BE2C (cell line): ENCODE measurements at regions not wholly inside any gene's neighbourhood (a gene's known extent, or its start where the extent isn't known, plus 50 kb on each side); places are given as distances from the start of the nearest gene placed in this dataset.

Experiments used
- DNase-seq: peaks from one replicate; pipeline ENCODE4 v3.0.0-alpha.2; 2020
- H3K27me3 ChIP-seq: fragments of 250-450 bp; sonication (Bioruptor Pico); 2 replicates; pipeline ENCODE4 v1.5.1; 2020; ENCODE audit warnings: mild to moderate bottlenecking
- H3K36me3 ChIP-seq: fragments of 250-450 bp; sonication (Bioruptor Pico); 2 replicates; pipeline ENCODE4 v1.5.1; 2020; ENCODE audit warnings: mild to moderate bottlenecking
- H3K4me1 ChIP-seq: fragments of 250-450 bp; sonication (Bioruptor Pico); 2 replicates; pipeline ENCODE4 v1.5.1; 2020
- H3K4me3 ChIP-seq: 2 replicates; pipeline ENCODE4 v1.5.1; 2011; ENCODE audit warnings: low read depth, low read length
- H3K9me3 ChIP-seq: fragments of 250-450 bp; sonication (Bioruptor Pico); 2 replicates; pipeline ENCODE4 v1.5.1; 2020
- CTCF ChIP-seq: IDR thresholded peaks from 2 replicates; pipeline ENCODE4 v1.5.1; 2012; ENCODE audit warnings: mild to moderate bottlenecking, low read depth, low read length

DNA sequence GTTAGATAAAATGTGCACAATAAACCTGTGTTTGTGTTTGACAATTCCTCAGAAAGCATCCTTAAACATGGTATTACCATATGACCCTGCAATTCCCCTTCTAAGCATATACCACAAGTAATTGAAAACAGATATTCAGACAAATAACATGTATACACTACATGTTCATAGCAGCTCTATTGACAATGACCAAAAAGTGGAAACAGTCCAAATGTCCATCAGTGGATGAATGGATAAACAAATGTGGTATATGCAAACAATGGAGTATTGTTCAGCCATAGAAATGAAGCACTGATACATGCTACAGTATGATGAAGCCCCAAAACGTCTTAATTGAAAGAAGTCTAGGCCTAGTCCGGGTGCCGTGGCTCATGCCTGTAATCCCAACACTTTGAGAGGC, 280.1 kb downstream of the OTUD1 start:
- Histone ChIP-seq H3K9me3 (no peaks in the 10 kb centered on the region), H3K4me1 (no peaks in the 10 kb centered on the region), H3K4me3 (no peak overlapping the region), H3K27me3 (no peaks in the 10 kb centered on the region), H3K36me3 (no peaks in the 10 kb centered on the region)
- DNase-seq = no peak
- no peak for TF ChIP-seq CTCF

GRCh38 chr10:23723796-23724195, 284.9 kb downstream of the OTUD1 start:
- TF ChIP-seq CTCF = no peak
- no peak overlapping the region for H3K4me3 ChIP-seq

GRCh38 chr10:23725548-23725947, 286.7 kb downstream of the OTUD1 start:
- no peak for DNase-seq
- Histone ChIP-seq H3K4me3 (no peak overlapping the region), H3K36me3 (no peaks in the 10 kb centered on the region), H3K9me3 (no peaks in the 10 kb centered on the region), H3K27me3 (no peaks in the 10 kb centered on the region), H3K4me1 (no peaks in the 10 kb centered on the region)
- no peak for TF ChIP-seq CTCF

More at GRCh38 chr10:23723796-23724195, 284.9 kb downstream of the OTUD1 start:
- Histone ChIP-seq H3K27me3 (no peaks in the 10 kb centered on the region), H3K4me1 (no peaks in the 10 kb centered on the region), H3K9me3 (no peaks in the 10 kb centered on the region), H3K36me3 (no peaks in the 10 kb centered on the region)
- DNase-seq = no peak

DNA sequence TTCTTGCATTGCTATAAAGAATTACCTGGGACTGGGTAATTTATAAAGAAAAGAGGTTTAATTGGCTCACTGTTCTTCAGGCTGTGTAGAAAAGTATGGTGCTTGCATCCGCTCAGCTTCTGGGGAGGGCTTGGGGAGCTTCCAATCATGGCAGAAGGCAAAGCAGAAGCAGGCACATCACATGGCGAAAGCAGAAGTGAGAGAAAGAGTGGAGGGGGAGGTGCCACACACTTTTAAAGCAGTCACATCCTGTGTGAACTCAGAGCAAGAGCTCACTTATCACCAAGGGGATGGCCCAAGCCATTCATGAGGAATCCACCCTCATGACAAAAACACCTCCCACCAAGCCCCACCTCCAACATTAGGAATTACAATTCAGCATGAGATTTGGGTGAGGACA, 303.5 kb downstream of the OTUD1 start:
- no peak overlapping the region for H3K4me3 ChIP-seq
- no peaks in the 10 kb centered on the region for H3K9me3 ChIP-seq
- TF ChIP-seq CTCF = no peak
- no peak for DNase-seq
- H3K27me3 ChIP-seq = no peaks in the 10 kb centered on the region
- H3K36me3 ChIP-seq = no peaks in the 10 kb centered on the region
- no peaks in the 10 kb centered on the region for H3K4me1 ChIP-seq

DNA sequence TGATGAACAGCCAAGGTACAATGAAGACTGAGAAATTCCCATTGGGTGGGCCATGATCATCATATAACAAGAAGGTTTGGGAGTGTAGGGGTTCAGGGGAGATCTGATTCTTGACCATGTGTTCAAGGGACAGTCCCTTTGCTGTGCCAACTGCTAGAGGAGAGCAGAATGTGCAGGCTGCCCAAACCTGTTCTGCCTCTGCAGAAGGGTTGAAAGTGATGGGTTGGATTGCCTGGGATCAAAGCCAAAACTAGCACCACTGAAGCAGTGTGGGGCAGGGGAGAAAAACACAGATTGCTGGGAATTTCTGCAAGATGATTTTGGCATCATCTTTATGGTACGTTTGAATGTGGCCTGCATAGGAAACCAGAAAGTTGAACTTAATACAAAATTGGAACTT, 303.9 kb downstream of the OTUD1 start:
- Histone ChIP-seq H3K4me1 (no peaks in the 10 kb centered on the region), H3K4me3 (no peak overlapping the region), H3K36me3 (no peaks in the 10 kb centered on the region), H3K9me3 (no peaks in the 10 kb centered on the region), H3K27me3 (no peaks in the 10 kb centered on the region)
- no peak for TF ChIP-seq CTCF
- DNase-seq = no peak

DNA sequence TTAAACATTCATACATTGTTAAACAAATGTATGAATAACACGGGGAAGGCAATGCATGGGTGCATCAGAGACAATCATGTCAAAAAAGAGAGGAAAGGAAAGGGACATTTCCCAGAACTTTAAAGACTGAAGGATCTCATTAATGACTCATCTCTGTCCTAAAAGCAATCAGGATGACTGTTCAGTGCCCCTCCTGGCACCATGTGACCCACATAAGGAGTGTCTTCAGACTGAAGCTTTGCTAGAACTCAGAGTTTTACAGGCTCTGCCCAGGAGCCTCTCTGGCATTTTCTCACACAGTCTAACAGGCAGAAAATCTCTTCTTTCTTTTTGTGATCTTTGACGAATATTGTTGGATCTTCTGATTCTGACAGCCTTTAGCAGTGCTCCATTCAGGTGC, 315.3 kb downstream of the OTUD1 start:
- no peaks in the 10 kb centered on the region for H3K36me3 ChIP-seq
- DNase-seq = no peak
- no peaks in the 10 kb centered on the region for H3K27me3 ChIP-seq
- H3K4me3 ChIP-seq = no peak overlapping the region
- TF ChIP-seq CTCF = no peak
- no peaks in the 10 kb centered on the region for H3K9me3 ChIP-seq
- H3K4me1 ChIP-seq = no peaks in the 10 kb centered on the region
